CD4-positive, alpha-beta T cell treated with Interleukin-6 for 4 hours (primary cell): ENCODE measurements at regions not wholly inside any gene's neighbourhood (a gene's known extent, or its start where the extent isn't known, plus 50 kb on each side); places are given as distances from the start of the nearest gene placed in this dataset.
"Not testable (repeated sequence)": the region's sequence is repeated elsewhere in the genome, so short reads cannot be mapped to it uniquely, and the experiment has no call there.

Source experiments
- DNase-seq: peaks from one replicate; pipeline ENCODE4 v3.0.0-alpha.2; 2020; ENCODE audit warnings: mixed read lengths

DNA sequence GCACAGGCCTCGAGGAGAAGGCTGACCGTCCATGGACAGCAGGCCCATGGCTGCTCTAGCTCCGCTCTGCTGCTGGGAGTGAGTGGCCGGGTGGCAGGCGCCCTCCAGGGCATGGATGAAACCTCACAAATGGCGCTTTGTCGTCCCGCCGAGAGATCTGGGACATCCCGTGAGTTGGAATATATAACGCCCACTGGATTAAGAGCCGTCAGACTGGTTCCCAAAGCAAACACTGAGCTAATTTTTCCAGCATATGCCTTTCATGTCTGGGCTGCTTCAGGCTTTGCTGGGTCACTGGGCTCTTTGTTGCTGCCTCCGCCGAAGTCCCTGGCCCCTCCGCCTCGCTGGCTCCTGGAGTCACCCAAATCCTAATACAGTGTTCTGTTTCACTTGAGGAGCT, 266.3 kb downstream of the FOXL1 start:
- no peak for DNase-seq

- DNase-seq: no peak
Measured at GRCh38 chr16:86846136-86846535, 267.8 kb downstream of the FOXL1 start.

DNA sequence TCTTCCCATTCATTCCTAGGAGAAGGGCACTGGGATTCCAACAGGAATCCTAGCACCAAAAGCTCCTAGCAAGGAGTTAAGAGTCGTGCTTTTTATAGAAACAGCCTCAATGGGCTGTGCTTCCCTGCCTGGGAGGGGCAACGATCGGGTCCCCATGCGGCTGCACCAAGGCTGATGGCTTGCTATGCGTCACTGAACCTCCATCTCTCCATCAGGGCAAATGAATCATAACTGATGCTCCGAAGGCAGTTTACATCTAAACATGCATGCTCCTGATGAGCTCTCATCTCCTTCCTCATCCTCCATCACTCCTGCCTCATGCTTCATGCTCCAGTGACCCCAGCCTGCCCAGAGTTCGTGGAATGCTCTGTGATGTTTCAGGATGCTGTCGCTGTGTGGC, 270.5 kb downstream of the FOXL1 start:
- DNase-seq: no peak

- DNase-seq: no peak
Measured at GRCh38 chr16:86850670-86851069, 272.3 kb downstream of the FOXL1 start.

GRCh38 chr16:86852135-86852534, 273.8 kb downstream of the FOXL1 start:
- no peak for DNase-seq

- no peak for DNase-seq
Measured at GRCh38 chr16:86854058-86854621, 275.8 kb downstream of the FOXL1 start.

DNA sequence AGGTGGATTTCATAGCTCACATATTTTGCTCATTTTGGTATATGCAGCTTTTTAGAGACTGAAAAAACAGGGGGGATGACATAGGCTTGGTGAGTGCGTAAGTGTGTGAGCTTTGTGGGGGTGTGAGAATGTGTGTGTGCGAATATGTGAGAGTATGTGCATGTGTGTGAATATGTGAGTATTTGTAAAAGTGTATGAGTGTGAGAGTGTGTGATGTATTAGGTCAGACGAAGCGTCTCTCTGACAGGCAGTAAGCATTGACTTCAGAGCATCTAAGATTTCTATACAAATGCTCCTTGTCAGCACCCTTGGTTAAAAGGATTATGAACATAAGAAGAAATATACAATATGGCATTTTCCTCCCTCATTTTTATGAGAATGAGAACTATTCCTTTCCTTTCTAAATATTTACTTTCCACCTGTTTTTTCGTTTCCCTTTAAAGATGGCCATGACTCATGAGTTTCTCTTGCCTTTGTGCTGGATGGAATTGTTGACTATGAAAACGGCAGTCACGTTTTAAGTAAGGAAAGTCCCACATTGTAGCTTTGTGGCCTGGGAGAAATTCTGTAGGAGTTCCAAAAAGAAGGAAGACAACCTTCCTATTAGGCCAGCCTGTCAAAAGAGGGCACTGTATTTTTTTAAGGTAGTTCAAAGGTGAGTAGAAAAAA, 276.4 kb downstream of the FOXL1 start:
- DNase-seq: no peak

GRCh38 chr16:86856946-86857586, 278.7 kb downstream of the FOXL1 start:
- no peak for DNase-seq

DNA sequence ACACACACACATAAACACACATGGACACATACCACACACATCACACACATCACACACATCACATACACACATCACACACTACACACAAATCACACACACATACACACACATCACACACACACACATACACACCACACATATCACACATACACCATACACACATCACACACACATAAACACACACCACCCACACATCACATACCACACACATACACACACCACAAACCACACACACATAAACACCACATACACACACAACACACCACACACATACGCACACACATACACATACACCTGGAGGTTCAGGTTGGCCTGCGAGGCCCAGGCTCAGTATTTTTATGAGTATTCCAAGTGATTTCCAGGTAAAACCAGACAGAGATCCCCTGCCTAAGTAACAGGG, 279.5 kb downstream of the FOXL1 start:
- no peak for DNase-seq

- DNase-seq: no peak
Measured at GRCh38 chr16:86858501-86858900, 280.2 kb downstream of the FOXL1 start.

- DNase-seq: not testable (repeated sequence)
Measured at GRCh38 chr16:86861270-86861858, 283.0 kb downstream of the FOXL1 start.

DNA sequence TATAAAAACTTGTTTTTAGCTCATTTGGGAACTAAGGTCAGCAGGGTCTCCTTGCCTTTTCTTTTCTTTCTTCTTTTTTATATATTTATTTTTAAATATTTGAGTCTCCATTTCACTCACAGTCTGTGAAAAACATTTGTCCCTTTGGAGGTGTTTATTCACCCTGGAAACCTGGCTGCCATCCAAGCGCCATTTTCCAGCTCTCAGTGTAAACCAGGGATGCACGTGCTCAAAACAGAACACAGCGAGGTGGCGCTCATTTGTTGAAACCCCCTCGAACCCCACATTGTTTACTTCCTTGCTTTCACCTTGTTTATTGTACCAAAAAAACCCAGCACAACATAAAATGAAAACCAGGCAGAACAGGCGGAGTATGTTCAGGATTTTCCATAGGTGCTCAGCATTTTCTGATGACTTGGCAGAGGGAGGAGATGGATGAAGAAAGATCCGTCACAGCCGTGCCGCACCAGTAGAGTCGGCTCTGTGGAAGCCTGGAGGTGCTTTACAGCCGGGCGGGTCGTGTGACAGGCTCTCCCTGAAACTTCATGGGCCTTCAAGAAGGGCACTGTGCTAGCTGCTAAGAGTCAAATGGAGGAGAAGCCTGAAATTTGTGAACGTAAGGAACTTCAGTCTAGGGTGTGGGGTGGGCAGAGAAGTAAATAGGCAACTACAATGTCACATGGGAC, 284.4 kb downstream of the FOXL1 start:
- DNase-seq: no peak

- no peak for DNase-seq
Measured at GRCh38 chr16:86863609-86864008, 285.3 kb downstream of the FOXL1 start.

DNA sequence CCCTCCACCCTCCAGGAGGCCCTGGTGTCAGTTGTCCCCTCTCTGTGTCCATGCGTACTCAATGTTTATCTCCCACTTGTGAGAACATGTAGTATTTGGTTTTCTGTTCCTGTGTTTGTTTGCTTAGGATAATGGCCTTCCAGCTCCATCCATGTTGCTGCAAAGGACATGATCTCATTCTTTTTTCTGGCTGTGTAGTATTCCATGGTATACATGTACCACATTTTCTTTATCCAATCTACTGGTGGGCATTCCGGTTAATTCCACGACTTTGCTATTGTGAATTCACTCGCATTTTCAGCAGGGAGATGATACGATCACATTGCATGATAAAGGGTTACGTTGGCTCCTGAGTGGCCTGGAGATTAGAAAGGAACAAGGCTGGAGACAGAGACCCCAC, 286.2 kb downstream of the FOXL1 start:
- no peak for DNase-seq

DNA sequence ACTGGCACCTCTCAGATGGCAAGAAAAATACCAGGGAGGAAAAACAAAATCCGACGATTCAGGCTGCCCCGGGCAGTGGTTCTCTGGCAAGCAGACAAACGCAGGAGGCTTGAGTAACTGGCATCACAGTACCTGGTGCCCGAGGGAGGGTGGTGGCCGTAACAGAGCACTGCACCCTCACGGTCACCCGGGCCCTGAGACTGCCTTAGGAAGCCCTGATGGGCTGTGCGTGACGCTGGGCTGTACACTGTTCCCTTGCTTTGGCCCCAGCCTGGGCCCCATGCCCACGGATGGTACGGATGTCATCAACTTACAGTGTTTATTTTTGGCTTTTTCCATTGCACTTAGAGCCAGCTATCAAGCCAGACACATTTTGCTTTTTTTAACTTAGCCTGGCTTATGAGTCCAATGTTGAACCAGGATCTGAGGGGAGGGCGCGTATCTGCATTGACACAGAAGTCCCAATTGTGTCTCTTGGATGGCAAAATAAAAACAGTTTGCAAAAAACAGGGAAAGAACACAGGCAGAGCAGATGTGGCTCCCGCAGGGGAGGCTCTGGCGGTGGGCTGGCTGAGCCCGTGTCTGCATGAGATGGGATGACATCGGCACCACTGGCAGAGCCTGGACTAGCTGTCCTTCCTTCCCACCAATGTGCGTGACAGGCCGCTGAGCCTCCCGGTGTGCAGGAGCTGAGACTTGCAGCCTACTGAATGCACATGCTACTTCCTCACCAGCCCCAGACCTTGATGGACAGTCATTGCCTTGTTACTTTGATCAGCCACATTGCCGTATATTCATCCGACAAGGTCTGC, 287.7 kb downstream of the FOXL1 start:
- no peak for DNase-seq

DNA sequence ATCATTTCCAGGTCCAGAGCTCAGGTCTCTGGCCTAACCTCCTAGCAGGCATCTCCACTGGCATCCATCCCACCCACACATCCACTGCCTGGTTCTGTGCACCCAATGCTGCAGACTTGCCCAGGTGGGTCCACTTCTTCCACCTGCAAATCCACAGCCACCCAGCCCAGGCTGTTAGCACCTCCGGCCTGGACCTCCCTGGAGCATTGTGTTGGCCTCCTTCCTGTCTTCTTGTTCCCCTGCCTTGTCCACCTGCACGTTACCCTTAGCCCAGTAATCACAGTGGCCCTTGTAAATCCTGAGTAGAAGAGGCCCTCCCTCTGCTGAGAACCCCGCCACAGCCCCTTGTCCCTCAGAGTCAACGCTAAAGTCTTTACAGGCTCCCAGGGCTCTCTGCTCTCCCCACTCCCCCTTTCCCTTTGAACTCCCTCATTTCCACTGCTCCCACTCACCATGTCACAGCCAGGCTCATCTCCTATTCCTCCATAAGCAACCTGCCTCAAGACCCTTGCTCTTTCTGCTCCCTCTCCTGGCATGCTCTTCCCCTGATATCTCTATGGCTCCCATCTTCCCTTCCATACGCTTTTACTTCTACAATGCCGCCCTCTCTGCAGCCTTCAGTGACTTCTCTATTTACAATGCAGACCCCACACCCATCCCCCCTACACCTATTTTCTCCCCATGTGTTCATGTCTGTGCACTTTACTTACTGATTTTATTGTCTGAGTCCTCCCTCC, 288.8 kb downstream of the FOXL1 start:
- DNase-seq: no peak

DNA sequence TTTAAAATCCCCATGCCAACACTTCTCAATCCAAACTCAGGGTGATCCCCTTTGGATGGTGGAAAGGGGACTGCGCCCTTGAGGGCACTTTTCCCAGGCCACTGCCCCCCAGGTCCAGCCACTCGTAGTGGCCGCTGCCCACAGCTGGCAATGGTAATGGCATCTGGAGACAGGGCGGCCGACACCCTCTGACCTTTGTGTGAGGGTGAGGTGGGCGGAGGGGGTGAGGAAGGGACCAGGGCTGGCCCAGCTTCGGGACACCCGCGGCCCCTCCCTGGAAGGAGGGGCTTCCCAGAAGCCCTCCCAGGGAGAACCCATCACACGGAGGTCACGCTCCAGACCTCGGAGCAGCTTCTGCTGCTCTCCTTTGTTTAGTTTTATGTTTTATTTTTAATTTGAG, 289.7 kb downstream of the FOXL1 start:
- no peak for DNase-seq

DNA sequence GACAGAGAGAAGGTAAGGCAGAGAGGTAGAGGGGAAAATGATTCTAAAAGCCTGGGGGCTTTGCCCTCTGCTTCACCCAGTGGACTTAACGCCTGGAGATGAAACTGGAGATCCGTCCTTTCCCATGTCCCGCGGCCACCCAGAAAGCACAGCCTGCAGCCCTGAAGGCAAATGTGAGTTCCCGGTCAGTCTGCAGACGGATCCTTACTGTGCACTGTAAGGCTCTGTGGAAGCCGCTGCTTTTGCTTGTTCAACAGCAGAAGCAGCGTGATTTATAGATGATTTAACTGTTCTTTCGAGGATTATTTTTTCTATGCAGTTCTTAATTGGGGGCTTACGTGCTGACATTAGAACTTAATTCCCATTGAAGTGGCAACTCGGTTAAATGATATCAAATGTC, 290.4 kb downstream of the FOXL1 start:
- no peak for DNase-seq

DNA sequence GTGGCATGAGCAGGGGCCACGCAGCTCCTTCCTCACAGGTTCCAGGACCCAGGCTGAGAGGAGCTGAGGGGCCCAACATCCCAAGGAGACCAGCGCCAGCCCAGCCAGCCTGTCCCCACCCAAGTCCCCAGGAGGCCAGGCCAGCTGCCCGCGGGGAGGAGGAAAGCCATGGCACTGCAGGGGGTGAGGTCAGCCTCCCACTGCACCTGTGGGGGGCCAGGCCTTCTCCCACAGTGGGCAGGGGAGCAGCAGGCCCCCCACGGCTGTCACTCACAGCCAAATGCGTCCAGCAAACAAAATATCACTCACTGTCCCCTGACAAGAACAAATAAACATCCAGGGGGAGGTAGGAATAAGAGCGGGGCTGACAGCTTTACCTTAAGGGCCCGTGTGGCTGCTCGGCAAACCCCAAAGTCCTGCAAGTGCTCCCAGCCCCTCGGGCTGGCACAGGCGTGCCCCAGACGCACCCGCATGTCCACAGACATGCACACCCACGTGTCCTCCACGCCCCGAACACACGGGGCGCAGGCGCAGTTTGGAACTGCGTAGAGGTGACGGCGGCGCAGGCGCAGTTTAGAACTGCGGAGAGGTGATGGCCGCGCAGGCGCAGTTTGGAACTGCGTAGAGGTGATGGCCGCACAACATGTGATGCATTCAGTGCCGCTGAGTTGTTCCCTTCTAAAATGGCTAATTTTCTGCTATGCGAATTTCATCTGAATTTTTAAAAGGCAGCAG, 291.1 kb downstream of the FOXL1 start:
- no peak for DNase-seq

DNA sequence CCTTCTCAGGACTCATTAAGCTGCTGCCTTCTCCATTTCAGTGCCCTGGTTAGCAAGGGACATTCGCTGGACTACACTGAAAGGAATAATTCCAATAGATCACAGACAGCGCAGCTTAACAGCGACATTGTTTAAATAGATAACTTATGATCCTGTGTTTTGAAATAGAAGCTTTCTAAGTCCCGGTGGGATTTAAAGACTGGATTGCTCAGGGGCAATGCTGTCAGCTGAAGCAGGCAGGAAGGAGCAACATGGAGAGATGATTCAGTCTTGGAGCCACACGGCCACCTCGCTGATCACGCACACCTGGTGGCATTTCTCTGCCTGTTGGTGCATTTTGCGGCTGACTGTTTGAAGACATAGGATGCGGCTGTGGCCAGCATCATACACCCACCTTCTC, 292.0 kb downstream of the FOXL1 start:
- DNase-seq: no peak

DNA sequence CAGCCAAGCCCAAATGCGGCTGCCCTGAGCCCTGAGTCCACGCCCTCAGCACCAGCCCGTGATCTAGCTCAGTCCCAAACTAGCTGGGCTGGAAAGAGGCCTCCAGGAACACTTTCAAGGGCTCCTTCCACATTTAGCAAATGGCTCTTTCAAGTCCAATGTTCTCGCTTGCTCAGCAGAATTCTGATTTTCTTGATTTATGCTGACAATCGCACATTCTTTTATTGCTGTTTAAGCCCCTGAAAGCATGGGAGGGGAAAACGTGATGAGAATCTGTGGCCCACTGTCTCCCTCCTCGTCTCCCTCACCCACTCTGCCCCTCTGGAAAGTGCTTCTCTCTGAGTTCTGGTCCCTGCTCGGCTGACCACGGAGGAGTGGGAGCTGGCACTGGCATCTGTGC, 293.8 kb downstream of the FOXL1 start:
- DNase-seq: no peak
